GM13976 (cell line): ENCODE measurements at regions not wholly inside any gene's neighbourhood (a gene's known extent, or its start where the extent isn't known, plus 50 kb on each side); places are given as distances from the start of the nearest gene placed in this dataset.

ENCODE experiments used
- DNase-seq: peaks from one replicate; pipeline ENCODE4 v3.0.0; 2012; ENCODE audit warnings: low spot score
- CTCF ChIP-seq: IDR thresholded peaks from 2 replicates; pipeline ENCODE4 v1.5.1; 2012; ENCODE audit warnings: borderline replicate concordance, mild to moderate bottlenecking; ENCODE audit not compliant: insufficient read depth; ENCODE audit errors: extremely low read depth, missing control alignments, control extremely low read depth
- in situ Hi-C: fragments of 300-500 bp; cut with MboI; formaldehyde crosslinking; loops from one replicate; pipeline ENCODE4 v1.12.0; 2022; ENCODE audit warnings: low sequenced_read_pairs, mixed read lengths, inconsistent platforms; ENCODE audit not compliant: unreplicated experiment

- no peak for TF ChIP-seq CTCF
Measured at GRCh38 chr1:5265438-5266075, 611.1 kb downstream of the AJAP1 start.

GRCh38 chr1:5264476-5264875, 610.1 kb downstream of the AJAP1 start:
- in situ Hi-C loops, result no loop called here
- DNase-seq, result no peak
- TF ChIP-seq CTCF, result no peak

More at GRCh38 chr1:5265438-5266075, 611.1 kb downstream of the AJAP1 start:
- DNase-seq, result no peak
- in situ Hi-C loops, result no loop called here

- in situ Hi-C loops, result no loop called here
- no peak for TF ChIP-seq CTCF
Measured at GRCh38 chr1:5256793-5257192, 602.4 kb downstream of the AJAP1 start.

GRCh38 chr1:5254975-5255374, 600.6 kb downstream of the AJAP1 start:
- no peak for TF ChIP-seq CTCF
- DNase-seq, result no peak
- in situ Hi-C loops, result no loop called here

More at GRCh38 chr1:5256793-5257192, 602.4 kb downstream of the AJAP1 start:
- no peak for DNase-seq

- TF ChIP-seq CTCF, result no peak
- in situ Hi-C loops, result no loop called here
- DNase-seq, result no peak
Measured at GRCh38 chr1:5254131-5254725, 599.8 kb downstream of the AJAP1 start.

GRCh38 chr1:5253036-5253435, 598.6 kb downstream of the AJAP1 start:
- in situ Hi-C loops, result no loop called here
- TF ChIP-seq CTCF, result no peak
- no peak for DNase-seq

- DNase-seq, result no peak
- in situ Hi-C loops, result no loop called here
- no peak for TF ChIP-seq CTCF
Measured at GRCh38 chr1:5250336-5250735, 595.9 kb downstream of the AJAP1 start.
